CD1c-positive myeloid dendritic cell (primary cell): ENCODE measurements at regions not wholly inside any gene's neighbourhood (a gene's known extent, or its start where the extent isn't known, plus 50 kb on each side); places are given as distances from the start of the nearest gene placed in this dataset.
A peak's percentile ranks its signal among the peaks of the same experiment; 100 is the strongest.

Experiments used
- DNase-seq: peaks from one replicate; pipeline ENCODE4 v3.0.0-alpha.2; 2016; ENCODE audit errors: extremely low spot score

DNA sequence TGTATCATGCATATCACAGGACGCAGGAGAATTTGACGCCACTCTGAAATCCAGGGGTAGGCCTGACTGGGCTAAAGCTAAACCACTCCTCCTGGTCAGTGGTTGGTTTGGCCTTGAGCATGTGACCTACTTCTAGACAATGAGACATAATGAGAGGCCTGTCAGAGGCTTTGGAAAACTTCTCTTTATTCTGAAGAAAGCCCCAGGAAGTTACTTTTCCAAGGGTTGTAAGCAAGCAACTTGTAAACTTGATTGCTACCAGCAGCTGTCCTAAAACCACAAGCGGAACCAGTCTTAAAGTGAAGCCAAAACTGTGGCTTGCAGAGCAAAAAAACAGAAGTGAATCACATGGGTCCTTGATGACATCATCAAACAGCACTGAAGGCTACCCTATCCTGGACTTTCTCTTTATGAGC is 138.2 kb upstream of the COX10 start:
- peak; percentile 95 for DNase-seq

- DNase-seq: peak; percentile 92
These were observed 137.4 kb upstream of the COX10 start for GRCh38 chr17:13931800-13932460.

GRCh38 chr17:13933441-13934276 is 135.6 kb upstream of the COX10 start:
- DNase-seq: peak; percentile 14

DNA sequence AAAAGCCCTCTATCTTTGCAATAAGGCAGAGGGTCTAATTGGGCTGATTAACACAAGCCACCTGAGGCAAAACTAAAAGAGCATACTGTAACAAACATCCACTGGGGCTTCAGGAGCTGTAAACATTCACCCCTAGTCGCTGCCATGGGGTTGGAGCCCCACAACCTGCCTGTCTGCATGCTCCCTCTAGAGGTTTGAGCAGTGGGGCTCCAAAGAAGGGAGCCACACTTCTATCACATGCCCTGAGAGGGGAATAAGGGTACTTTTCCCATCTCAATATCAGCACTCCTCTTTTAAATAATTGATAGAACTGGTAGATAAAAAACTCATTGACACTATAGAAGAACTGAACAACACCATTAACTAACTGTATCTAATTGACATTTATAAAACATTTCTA is 130.1 kb upstream of the COX10 start:
- no peak for DNase-seq

- peak; percentile 53 for DNase-seq
These were observed 128.2 kb upstream of the COX10 start for GRCh38 chr17:13940858-13941665.

DNA sequence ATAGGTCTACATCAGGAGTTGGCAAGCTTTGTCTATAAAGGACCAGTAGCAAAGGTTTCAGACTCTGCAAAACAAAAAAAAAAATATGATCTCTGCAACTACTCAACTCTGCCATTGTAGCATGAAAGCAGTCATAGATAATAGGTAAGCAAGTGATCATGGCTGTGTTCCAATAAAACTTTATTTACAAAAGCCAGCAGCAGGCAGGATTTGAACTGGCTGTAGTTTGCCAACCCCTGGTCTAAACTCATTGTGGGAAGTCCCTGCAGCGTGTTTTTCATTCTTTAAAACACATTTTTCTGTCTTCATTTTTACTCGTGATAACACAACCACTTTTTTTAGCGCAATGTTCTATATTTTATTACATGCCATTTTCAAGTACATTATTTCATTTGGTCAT is 127.5 kb upstream of the COX10 start:
- no peak for DNase-seq

GRCh38 chr17:13943909-13944308 is 125.4 kb upstream of the COX10 start:
- no peak for DNase-seq

GRCh38 chr17:13947499-13947898 is 121.8 kb upstream of the COX10 start:
- DNase-seq: no peak

GRCh38 chr17:13952009-13952750 is 117.1 kb upstream of the COX10 start:
- DNase-seq: no peak

DNA sequence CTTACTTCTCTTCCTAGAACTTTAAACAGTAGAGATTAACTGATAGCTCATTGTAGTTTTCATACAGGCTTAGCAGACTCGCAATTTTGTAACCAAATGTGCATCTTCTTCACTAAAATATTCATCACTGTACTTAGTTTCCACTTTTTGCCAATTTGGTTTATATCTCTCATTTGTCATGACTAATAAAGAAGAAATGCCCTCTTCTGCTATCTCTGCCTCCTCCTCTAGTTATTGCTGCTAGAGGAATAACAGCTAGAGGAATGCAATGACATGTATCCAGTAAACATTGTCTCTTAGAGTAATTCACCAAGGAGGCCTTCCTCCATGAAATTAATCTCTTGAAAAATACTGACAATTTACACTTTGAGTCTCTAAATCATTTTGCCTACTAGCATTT is 115.5 kb upstream of the COX10 start:
- DNase-seq: no peak

- DNase-seq: no peak
These were observed 111.7 kb upstream of the COX10 start for GRCh38 chr17:13957636-13958035.

GRCh38 chr17:13958773-13959172 is 110.5 kb upstream of the COX10 start:
- no peak for DNase-seq

GRCh38 chr17:13961265-13961664 is 108.0 kb upstream of the COX10 start:
- no peak for DNase-seq

DNA sequence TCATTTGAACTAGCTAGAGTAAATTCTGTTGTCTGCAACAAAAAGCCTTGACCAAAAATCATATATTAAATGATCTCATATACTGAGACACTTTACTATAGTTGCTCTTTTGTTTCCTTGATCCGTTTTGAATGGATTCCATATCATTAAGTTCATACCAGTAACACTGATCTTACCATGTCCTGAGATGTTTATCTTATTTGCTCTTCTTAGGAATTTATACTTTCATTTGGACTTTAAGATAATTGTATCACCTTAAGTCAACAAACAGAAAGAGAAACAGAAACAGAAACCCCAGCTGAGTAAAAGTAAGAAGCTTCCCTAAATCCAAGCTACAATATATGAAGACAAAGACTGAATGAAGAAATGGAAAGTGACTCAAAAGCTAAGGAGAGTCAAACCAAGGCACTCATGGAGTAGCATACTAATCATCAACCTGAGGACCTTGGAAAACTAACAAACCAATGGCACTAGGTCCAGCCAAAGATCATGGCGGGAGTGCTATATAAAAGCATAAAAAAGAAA is 106.5 kb upstream of the COX10 start:
- no peak for DNase-seq

DNA sequence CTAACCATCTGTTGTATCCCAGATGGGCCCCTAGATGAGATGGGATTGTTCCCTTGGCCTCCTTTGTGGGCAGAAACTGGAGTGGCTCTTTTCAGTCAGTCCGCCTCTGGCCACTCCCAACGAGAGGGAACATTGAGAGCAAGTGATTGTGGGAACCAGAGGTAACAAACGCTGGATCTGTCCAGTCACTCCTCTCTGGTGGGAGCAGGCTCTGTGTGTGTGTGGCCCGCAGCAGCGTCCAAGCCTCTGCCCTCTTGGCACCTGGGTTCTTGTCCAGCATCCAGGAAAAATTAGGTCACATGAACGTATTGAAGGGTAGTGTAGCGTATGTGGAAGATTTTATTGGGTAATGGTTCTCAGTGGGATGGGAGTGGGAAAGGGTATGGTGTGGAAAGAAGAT is 101.9 kb upstream of the COX10 start:
- DNase-seq: no peak

- DNase-seq: no peak
These were observed 98.8 kb upstream of the COX10 start for GRCh38 chr17:13970531-13970930.

DNA sequence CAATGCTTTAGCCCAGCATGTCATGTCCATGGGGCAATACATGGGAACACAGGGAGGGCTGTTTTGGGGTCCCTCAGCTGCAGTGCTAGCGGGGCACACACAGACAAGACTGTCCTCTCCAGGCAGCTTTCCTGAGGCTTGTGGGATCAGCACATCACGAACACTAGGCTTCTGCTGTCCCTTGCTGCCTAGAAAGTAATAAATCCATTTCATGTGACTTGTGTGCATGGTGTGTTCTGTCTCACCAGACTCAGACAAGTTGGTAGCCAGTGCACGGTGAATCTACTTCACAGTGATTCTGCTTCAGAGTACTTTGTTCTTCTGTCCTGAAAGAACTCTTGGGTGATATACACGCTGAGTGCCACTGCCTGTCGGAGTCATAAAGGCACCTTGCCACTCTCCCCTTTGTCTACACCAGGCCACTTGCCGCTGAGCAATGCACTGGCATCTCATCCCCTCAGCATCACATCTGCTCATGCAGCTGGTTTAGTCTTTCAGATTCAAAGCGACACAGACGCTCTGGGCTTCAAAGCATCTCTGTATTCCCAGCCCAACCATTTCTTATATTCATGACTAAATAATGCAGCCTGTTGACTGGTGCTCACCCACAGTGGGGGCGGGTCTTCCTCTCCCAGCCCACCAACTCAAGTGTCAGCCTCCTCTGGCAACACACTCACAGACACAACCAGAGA is 95.2 kb upstream of the COX10 start:
- DNase-seq: no peak

- no peak for DNase-seq
These were observed 91.5 kb upstream of the COX10 start for GRCh38 chr17:13977837-13978236.

GRCh38 chr17:13978478-13978877 is 90.8 kb upstream of the COX10 start:
- DNase-seq: no peak

GRCh38 chr17:13981881-13982280 is 87.4 kb upstream of the COX10 start:
- DNase-seq: no peak

DNA sequence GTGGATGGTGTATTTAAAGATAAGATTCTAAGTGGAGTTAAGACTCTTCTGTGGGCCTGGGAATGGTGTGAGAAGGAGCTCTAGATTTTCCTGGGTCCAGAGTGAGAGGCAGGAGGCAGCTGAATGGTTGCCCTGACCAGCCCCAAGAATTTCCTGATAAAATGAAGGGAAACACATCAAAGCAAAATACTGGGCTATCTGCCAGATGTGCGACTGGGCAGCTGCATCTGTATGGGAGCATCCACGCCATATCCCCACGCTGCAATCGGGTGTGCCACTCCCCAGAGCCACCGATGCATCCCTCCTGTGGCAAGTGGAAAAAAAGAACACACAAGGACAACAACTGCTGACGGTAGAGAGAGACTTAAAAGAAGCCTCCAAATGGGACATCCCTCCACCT is 84.3 kb upstream of the COX10 start:
- DNase-seq: no peak
